Stimulated activated CD4-positive, alpha-beta T cell treated with anti-CD3 and anti-CD28 coated beads, Interleukin-4, amount 100 ng/mL, for 1 hour (primary cell): ENCODE measurements at regions not wholly inside any gene's neighbourhood (a gene's known extent, or its start where the extent isn't known, plus 50 kb on each side); places are given as distances from the start of the nearest gene placed in this dataset.

ENCODE experiments used
- DNase-seq: peaks from one replicate; pipeline ENCODE4 v3.0.0-alpha.2; 2020

DNA sequence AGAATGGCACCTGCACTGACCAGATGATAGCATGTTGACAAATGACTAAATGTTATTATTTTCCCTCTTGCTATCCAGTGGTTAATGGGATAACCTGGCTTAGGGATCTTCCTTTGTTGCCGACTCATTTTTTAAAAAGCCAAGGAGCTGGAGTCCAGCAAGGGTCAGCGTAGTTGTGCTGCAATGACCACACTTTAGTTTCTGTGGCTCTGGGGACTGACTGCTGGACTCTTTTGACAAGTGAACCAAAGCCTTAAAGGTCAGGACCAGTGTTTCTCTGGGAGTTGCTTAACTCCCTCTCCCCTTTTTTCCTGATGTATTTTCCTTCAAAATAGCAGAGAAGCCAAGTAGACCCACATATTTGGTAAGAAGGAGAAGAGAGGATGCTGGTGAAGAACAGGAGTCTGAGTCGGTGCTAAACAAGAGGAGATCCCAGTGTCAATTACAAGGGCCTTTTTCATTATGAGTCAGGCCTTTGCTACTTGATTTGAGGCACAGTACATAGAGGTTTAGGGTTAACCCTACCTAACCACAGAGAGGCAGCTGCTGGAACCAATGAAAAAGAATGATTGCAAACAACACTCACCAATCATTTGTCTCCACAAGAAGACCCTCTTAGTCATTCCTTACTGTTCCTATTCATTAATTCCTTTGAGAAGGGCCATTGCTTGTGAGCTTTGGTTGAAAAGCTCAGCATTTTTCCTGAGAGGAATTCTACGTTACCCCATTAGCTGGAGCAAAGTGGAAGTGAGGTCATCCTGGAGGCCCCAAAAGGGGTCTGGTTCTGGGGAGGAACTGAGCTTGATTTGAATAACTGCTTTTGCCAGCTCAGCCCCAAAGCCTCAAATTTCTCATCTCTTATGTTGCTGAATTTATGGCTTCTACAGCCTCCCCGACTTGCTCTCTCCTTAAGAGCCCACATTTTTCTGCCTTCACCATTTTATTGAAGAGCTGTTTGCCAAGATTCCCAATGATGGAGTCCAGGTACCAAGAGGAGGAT is 137.6 kb upstream of the HNMT start:
- DNase-seq = no peak

GRCh38 chr2:137828624-137829023 is 135.6 kb upstream of the HNMT start:
- DNase-seq = no peak

GRCh38 chr2:137829251-137829650 is 135.0 kb upstream of the HNMT start:
- DNase-seq = no peak

GRCh38 chr2:137834760-137835379 is 129.4 kb upstream of the HNMT start:
- no peak for DNase-seq

DNA sequence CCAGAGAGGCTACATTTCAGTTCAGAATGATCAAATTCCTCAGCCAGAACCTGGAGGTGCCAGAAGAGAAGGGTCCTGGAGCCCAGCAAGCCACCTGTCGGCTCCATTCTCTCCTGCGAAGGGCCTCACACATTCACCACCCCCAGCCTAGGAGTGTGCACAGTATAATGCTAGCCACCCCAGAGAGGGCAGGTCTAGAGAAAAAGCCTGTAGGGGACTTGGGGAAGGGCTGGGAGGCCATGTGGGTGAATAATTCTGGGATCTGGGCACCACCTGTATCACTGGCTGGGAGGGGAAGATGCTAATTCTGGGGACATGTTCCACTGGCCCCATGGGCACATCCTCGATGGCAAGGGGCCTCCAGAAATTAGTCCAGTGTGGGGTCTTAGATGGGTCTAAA is 127.6 kb upstream of the HNMT start:
- no peak for DNase-seq

DNA sequence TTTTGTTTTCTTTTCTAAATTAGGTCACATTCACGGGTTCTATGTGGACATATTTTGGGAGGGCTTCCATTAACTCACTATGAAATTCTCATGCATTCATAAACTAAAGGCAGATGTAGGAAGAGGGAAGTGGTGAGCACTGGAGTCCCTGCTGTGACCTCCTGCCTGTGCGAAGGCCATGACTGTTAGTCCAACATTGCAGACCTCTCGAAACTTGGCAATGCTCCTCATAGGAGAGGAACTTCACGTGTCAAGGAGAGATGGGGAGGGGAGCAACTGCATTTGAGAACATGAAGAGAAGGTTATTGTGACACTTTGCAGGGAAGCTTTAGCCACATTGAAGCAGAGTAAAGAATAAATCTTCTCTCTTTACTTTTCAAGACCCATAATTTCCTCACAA is 126.4 kb upstream of the HNMT start:
- no peak for DNase-seq

- DNase-seq = no peak
These were observed 125.8 kb upstream of the HNMT start for GRCh38 chr2:137838255-137839092.

DNA sequence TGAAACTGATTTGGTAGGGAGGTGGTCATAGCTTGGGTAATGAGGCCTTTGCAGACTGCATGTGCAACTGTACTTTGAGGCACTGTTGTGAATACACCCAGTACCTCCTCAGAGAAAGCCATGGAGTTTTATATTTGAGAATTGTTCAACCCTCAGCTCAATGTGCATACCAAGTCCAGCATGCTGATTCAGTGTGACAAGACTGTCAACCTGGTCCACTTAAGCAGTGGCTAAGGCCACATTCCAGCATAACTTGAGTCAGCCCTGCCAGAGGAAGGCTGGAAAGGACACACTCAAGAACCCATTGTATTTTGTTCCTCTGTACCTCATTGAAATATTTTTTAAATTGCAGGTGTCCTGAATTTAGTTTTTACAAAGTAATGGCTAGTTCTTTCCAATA is 121.8 kb upstream of the HNMT start:
- DNase-seq = no peak

GRCh38 chr2:137842952-137843351 is 121.3 kb upstream of the HNMT start:
- no peak for DNase-seq

DNA sequence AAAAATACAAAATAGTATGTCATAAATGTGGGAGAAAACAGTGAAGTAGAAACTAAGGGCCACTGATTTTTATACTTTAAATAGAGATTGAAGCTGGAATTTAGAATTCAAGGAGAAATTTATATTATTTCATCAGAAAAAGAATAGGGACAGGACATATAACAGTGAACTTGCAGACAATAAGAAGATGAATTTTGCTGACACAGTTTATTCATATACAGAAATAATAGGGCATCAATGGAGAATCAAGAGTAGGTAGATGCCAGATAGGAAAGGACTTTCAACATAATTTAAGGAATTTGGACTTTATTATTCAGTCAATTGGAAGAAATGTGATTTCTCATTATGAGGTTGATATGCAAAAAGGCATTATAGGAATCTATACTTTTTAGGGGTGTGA is 118.9 kb upstream of the HNMT start:
- DNase-seq = no peak

DNA sequence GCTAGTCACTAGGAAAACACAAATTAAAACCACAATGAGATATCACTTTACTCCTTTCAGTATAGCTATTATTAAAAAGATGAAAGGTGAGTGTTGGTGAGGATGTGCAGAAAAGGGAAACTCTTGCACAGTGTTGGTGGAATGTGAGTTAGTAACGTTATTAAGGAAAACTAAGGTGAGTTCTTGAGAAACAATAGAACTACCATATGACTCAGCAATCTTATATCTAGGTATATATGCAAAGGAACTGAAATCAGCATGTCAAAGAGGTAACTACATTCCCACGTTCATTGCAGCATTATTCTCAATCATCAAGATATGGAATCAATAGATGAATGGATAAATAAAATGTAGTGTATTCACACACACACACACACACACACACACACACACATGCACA is 117.3 kb upstream of the HNMT start:
- no peak for DNase-seq

DNA sequence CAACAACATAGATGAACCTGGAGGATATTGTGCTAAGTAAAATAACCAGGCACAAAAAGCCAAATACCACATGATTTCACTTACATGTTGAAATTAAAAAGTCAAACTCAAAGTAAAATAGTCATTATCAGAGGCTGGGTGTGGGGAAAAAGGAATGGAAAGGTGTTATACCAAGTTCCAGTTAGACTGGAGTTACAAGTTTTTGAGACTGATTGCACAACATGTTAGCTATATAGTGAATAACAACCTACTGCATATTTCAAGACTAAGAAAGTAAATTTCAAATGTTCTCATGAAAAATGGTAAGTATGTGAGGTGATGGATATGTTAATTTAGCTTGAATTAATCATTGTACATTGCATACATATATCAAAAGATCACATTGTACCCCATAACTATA is 116.8 kb upstream of the HNMT start:
- no peak for DNase-seq

DNA sequence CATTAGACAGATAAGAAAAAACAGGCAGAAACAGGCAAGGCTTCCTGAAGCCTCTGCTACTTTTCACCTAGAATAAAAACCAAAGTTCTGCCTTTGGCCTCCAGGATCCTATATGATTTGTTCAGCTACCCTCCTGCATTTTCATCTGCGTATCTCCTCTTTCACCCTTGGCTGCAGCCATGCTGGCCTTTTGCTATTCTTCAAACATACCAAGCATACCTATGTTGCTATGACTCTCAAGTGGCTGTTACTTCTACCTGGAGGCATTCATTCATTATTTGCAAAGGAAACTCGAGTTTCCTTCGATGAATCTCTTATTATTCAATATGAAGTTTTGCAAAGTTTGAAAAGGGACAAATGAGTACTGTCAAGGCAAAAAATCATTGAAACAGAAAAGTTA is 106.4 kb upstream of the HNMT start:
- DNase-seq = no peak

- DNase-seq = no peak
These were observed 101.6 kb upstream of the HNMT start for GRCh38 chr2:137862651-137863050.

DNA sequence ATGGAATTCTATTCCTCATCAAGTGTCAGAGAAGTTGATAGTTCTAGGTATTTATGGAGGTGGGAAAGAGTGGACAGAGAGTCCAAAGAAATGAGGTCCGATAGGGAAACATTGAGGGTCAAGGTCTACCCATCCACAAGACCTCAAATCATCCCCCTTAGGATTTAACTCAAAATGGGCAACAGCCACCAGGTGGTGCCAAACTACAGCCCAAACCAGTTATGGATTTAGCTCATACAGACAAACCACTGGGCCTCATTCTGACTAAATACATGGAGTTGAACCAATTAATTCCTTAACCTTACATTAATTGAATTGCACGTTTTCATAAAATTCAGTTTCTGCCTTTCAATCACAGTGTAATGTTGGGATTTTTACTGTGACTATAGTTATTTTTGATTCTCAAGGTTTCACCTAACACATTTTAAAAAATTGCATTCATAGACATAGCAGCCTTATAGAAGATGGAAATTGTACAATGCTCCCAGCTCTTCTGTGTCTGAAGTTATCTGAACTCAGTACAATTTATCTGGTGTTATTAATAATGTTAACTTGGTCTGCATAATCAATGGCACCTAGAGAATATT is 98.2 kb upstream of the HNMT start:
- DNase-seq = peak; percentile 53

GRCh38 chr2:137870682-137871081 is 93.6 kb upstream of the HNMT start:
- DNase-seq = no peak

DNA sequence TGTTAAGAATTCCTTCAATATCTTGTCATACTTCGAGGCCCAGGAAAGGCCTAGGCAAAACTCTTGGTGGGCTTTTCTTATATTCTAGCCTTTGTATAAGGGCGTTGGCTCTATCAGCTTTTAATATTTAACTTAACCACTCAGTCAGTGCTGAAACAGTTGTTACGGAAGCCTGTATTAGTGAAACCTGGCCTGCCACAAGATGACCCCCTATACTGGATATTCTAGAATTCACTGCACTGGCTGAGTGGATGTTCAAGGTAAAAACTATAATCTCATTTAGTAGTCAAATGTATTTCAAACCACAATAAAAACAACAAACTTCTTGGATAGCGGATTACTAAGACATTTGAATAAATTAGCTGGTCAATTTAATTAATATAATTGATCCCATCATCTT is 91.7 kb upstream of the HNMT start:
- DNase-seq = no peak

- DNase-seq = no peak
These were observed 90.6 kb upstream of the HNMT start for GRCh38 chr2:137873536-137874244.

GRCh38 chr2:137879121-137879520 is 85.2 kb upstream of the HNMT start:
- DNase-seq = no peak

DNA sequence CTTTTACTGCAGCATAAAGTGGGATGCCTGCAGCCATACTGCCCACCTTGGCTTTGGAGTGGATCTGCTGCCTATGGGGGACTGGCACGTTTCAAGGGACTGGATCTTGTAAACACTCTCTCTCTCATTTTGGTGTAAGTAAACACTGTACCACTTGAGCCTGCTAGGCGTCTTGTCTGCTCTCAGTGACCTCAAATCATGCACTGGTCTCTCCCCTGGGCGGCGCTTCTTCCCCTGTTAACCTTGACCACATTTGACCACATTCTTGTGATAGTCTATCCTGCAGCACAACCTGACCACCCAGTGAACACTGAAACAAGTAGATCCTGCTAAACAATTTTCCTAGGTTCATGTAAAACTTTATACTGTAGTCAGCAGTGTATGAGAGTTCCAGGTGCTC is 82.6 kb upstream of the HNMT start:
- DNase-seq = no peak

DNA sequence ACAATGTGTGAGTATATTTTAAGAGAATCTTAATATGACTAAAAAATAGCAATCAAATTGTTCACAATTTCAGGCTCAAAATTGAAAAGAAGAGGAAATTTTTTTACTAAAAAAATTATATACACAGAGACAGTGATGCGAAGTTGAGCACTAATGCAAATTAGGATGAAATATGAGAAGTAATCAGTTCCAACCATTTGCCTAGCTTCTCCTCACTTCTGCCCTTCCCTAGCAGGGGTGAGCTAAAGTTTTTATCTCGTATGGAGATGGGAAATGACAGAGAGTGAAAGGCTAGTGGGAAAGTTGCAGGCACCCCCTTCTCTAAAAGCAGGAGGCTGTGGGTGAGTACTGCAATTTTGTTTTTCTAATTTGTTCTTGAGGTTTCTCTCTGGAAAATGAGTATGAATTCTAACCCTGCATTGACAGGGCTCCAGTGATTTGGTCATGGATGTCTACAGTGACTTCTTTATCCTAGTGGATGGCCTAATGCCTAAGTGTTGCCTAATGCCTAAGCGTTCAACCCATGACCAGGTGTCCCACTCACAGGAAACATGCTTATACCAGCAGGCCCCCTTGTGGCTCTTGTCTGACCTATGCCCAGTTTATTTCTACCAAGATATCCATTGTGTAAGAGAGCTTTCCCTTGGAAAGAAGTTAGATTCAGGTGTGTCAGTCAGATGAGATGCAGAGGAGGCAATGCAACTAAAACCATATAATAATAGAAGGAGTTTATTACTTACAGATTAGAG is 78.0 kb upstream of the HNMT start:
- no peak for DNase-seq

DNA sequence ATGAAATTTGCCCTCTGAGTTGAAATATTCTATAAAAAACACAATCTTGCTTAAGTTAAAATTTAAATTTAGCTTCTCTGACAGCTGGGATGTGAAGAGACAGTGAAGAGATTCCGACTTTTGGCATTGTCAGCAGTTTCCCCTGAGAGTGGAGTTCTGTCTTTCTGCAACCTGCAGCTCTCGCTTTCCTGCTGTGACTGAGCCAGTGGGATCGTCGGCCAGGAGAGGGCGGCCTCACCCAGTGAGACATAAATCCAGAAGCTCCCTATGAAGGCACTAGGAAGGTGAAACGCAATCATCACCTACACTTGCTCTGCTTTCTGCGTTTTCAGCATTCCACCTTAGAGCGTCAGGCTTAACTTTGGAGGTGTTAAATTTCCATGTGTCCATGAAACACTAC is 75.4 kb upstream of the HNMT start:
- no peak for DNase-seq
